HepG2 (cell line): ENCODE measurements at regions not wholly inside any gene's neighbourhood (a gene's known extent, or its start where the extent isn't known, plus 50 kb on each side); places are given as distances from the start of the nearest gene placed in this dataset.

Source experiments
- DMTF1 ChIP-seq: sonication (generic); formaldehyde crosslinking; IDR thresholded peaks from 2 replicates; pipeline ENCODE4 v1.4.0; 2020; ENCODE audit warnings: mild to moderate bottlenecking, missing genetic modification reagents
- EZH2 ChIP-seq: conservative IDR thresholded peaks from 2 replicates; pipeline ENCODE4 v1.6.1; 2012; ENCODE audit warnings: mild to moderate bottlenecking, low read depth, low read length, moderate library complexity
- FOXO4 ChIP-seq: sonication (generic); formaldehyde crosslinking; conservative IDR thresholded peaks from 2 replicates; pipeline ENCODE4 v1.8.1; 2023; ENCODE audit warnings: missing genetic modification reagents
- HBP1 ChIP-seq: IDR thresholded peaks from 2 replicates; pipeline ENCODE4 v1.6.1; 2016; ENCODE audit warnings: low read depth, control low read depth
- HNRNPH1 ChIP-seq: fragments of 200-400 bp; formaldehyde crosslinking; optimal IDR thresholded peaks from 2 replicates; pipeline ENCODE3; 2017; ENCODE audit warnings: mild to moderate bottlenecking, low read depth, low read length
- SKIL ChIP-seq: sonication (generic); formaldehyde crosslinking; IDR thresholded peaks from 2 replicates; pipeline ENCODE4 v1.8.0; 2022; ENCODE audit warnings: missing genetic modification reagents, mild to moderate bottlenecking, moderate library complexity, borderline replicate concordance
- ZHX2 ChIP-seq, 2 experiments: sonication (generic) in 1 of 2; formaldehyde crosslinking in 1 of 2; IDR thresholded peaks; 2 replicates each; pipeline versions ENCODE4 v1.6.1 to v1.9.0; 2014 to 2022; ENCODE audit warnings: antibody characterized with exemption in 1 of 2, borderline replicate concordance in 1 of 2, inconsistent platforms in 1 of 2, low read depth in 1 of 2, missing genetic modification reagents in 1 of 2
- ZNF101 ChIP-seq: sonication (generic); formaldehyde crosslinking; IDR thresholded peaks from 2 replicates; pipeline ENCODE4 v1.4.0; 2020; ENCODE audit warnings: mild to moderate bottlenecking, low read depth, missing genetic modification reagents, borderline replicate concordance
- ZNF264 ChIP-seq: sonication (generic); formaldehyde crosslinking; IDR thresholded peaks from 2 replicates; pipeline ENCODE4 v1.4.0; 2020; ENCODE audit warnings: missing genetic modification reagents
- ZNF335 ChIP-seq: sonication (generic); formaldehyde crosslinking; IDR thresholded peaks from 2 replicates; pipeline ENCODE4 v1.4.0; 2020; ENCODE audit warnings: missing genetic modification reagents
- ZNF644 ChIP-seq: IDR thresholded peaks from 2 replicates; pipeline ENCODE4 v1.6.1; 2016; ENCODE audit warnings: low read depth
- ZNF749 ChIP-seq: sonication (generic); formaldehyde crosslinking; IDR thresholded peaks from 2 replicates; pipeline ENCODE4 v1.8.0; 2022; ENCODE audit warnings: mild to moderate bottlenecking, missing genetic modification reagents, moderate library complexity, borderline replicate concordance
- ZNF83 ChIP-seq: sonication (generic); formaldehyde crosslinking; IDR thresholded peaks from 2 replicates; pipeline ENCODE4 v1.4.0; 2020; ENCODE audit warnings: missing genetic modification reagents, mild to moderate bottlenecking, borderline replicate concordance
- ZSCAN29 ChIP-seq: sonication (generic); formaldehyde crosslinking; conservative IDR thresholded peaks from 2 replicates; pipeline ENCODE4 v1.4.0; 2020; ENCODE audit warnings: mild to moderate bottlenecking, missing genetic modification reagents

- no peak for TF ChIP-seq EZH2
- TF ChIP-seq FOXO4 (CRISPR knock-in tag) = no peak
- TF ChIP-seq ZNF335 (CRISPR knock-in tag) = no peak
- TF ChIP-seq ZHX2 (IDR thresholded peaks at IDR 0.05; ENCODE audit: low read depth) = no peak
- no peak for TF ChIP-seq ZHX2 (CRISPR knock-in tag; IDR thresholded peaks at IDR 0.05; ENCODE audit: borderline replicate concordance)
- TF ChIP-seq ZNF749 (CRISPR knock-in tag) = peak; percentile 31; the same call in 1 of the 2 replicates
- TF ChIP-seq ZNF83 (CRISPR knock-in tag) = no peak
- TF ChIP-seq HBP1 (CRISPR knock-in tag) = no peak
- TF ChIP-seq DMTF1 (CRISPR knock-in tag) = no peak
- TF ChIP-seq ZNF644 (CRISPR knock-in tag) = peak; percentile 41; the same call in 1 of the 2 replicates
- TF ChIP-seq SKIL (CRISPR knock-in tag) = peak; percentile 52; the same call in 1 of the 2 replicates
- TF ChIP-seq ZNF101 (CRISPR knock-in tag) = no peak
- TF ChIP-seq ZNF264 (CRISPR knock-in tag) = no peak
- TF ChIP-seq ZSCAN29 = no peak
- TF ChIP-seq HNRNPH1 = no peak
Observed at GRCh38 chr4:15149839-15150592, 147.7 kb downstream of the CPEB2 start (continued).
